ENCODE measurements at regions not wholly inside any gene's neighbourhood (a gene's known extent, or its start where the extent isn't known, plus 50 kb on each side); places are given as distances from the start of the nearest gene placed in this dataset.
"Not testable (repeated sequence)": the region's sequence is repeated elsewhere in the genome, so short reads cannot be mapped to it uniquely, and the experiment has no call there.

- Histone ChIP-seq H3K9me3 (ENCODE audit: control insufficient read depth, insufficient read depth, low read length) (no peaks in the 10 kb centered on the region), H3K36me3 (ENCODE audit: insufficient read depth, low read length) (no peaks in the 10 kb centered on the region), H3K4me1 (ENCODE audit: insufficient read depth, low read length) (no peaks in the 10 kb centered on the region), H3K9ac (ENCODE audit: low read depth, low read length) (no peak overlapping the region)
Observed at GRCh38 chr6:166852451-166852975, 103.8 kb downstream of the RNASET2 start.

DNA sequence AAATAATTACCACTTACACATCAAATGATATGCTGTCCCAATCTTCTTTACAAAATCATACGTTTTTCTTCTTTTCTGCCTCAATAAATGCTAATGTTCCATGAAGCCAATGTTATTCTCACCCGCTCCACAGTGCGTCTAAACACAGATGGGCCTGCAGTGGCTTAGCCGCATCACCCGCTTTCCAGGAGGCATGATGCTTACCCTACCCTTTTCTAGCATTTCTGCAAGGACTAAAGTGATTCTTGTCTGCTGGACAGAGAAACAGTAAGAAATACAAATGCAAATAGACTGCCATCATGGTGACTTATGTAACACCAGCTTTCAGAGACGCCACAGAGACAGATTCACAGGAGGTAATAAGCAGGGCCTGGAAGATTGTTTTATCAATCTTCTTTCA is 104.4 kb downstream of the RNASET2 start:
- H3K9me3 ChIP-seq (ENCODE audit: control insufficient read depth, insufficient read depth, low read length), result no peaks in the 10 kb centered on the region
- H3K9ac ChIP-seq (ENCODE audit: low read depth, low read length), result no peak overlapping the region
- no peaks in the 10 kb centered on the region for H3K36me3 ChIP-seq (ENCODE audit: insufficient read depth, low read length)
- no peaks in the 10 kb centered on the region for H3K4me1 ChIP-seq (ENCODE audit: insufficient read depth, low read length)

- no peaks in the 10 kb centered on the region for H3K9me3 ChIP-seq (ENCODE audit: control insufficient read depth, insufficient read depth, low read length)
- no peaks in the 10 kb centered on the region for H3K36me3 ChIP-seq (ENCODE audit: insufficient read depth, low read length)
- no peak overlapping the region for H3K9ac ChIP-seq (ENCODE audit: low read depth, low read length)
- H3K4me1 ChIP-seq (ENCODE audit: insufficient read depth, low read length), result no peaks in the 10 kb centered on the region
Observed at GRCh38 chr6:166851426-166851825, 104.9 kb downstream of the RNASET2 start.

DNA sequence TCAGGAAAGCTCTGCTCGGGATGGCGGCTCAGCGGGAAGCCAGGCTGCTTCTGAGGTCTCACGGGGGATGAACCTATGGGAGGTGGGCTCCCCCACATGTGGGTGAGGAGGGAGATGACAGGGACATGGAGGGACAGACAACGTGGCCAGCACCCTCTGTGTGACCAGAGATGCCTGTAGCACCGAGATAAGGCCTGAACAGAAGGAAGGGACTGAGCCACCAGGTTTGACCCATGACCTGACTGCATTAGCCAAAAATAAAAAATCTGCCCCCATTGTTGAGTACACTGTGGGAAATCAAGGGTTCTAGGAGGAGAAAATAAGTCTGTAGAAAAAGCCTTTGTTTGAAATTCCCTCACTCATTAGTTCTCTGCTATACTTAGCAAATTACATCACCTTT is 105.7 kb downstream of the RNASET2 start:
- H3K9me3 ChIP-seq (ENCODE audit: control insufficient read depth, insufficient read depth, low read length), result no peaks in the 10 kb centered on the region
- H3K4me1 ChIP-seq (ENCODE audit: insufficient read depth, low read length), result no peaks in the 10 kb centered on the region
- H3K9ac ChIP-seq (ENCODE audit: low read depth, low read length), result no peak overlapping the region
- no peaks in the 10 kb centered on the region for H3K36me3 ChIP-seq (ENCODE audit: insufficient read depth, low read length)

- Histone ChIP-seq H3K9ac (ENCODE audit: low read depth, low read length) (no peak overlapping the region), H3K4me1 (ENCODE audit: insufficient read depth, low read length) (no peaks in the 10 kb centered on the region), H3K36me3 (ENCODE audit: insufficient read depth, low read length) (no peaks in the 10 kb centered on the region), H3K9me3 (ENCODE audit: control insufficient read depth, insufficient read depth, low read length) (no peaks in the 10 kb centered on the region)
Observed at GRCh38 chr6:166849749-166850183, 106.6 kb downstream of the RNASET2 start.

- H3K9me3 ChIP-seq (ENCODE audit: control insufficient read depth, insufficient read depth, low read length), result no peaks in the 10 kb centered on the region
- no peaks in the 10 kb centered on the region for H3K36me3 ChIP-seq (ENCODE audit: insufficient read depth, low read length)
- no peaks in the 10 kb centered on the region for H3K4me1 ChIP-seq (ENCODE audit: insufficient read depth, low read length)
- H3K9ac ChIP-seq (ENCODE audit: low read depth, low read length), result no peak overlapping the region
Observed at GRCh38 chr6:166848979-166849748, 107.2 kb downstream of the RNASET2 start.

GRCh38 chr6:166846446-166847142 is 109.8 kb downstream of the RNASET2 start:
- not testable (repeated sequence) for H3K4me1 ChIP-seq (ENCODE audit: insufficient read depth, low read length); H3K9ac ChIP-seq (ENCODE audit: low read depth, low read length); H3K36me3 ChIP-seq (ENCODE audit: insufficient read depth, low read length); H3K9me3 ChIP-seq (ENCODE audit: control insufficient read depth, insufficient read depth, low read length)

- H3K9ac ChIP-seq (ENCODE audit: low read depth, low read length), result no peak overlapping the region
- no peaks in the 10 kb centered on the region for H3K4me1 ChIP-seq (ENCODE audit: insufficient read depth, low read length)
- no peaks in the 10 kb centered on the region for H3K9me3 ChIP-seq (ENCODE audit: control insufficient read depth, insufficient read depth, low read length)
- H3K36me3 ChIP-seq (ENCODE audit: insufficient read depth, low read length), result no peaks in the 10 kb centered on the region
Observed at GRCh38 chr6:166842607-166843006, 113.7 kb downstream of the RNASET2 start.

DNA sequence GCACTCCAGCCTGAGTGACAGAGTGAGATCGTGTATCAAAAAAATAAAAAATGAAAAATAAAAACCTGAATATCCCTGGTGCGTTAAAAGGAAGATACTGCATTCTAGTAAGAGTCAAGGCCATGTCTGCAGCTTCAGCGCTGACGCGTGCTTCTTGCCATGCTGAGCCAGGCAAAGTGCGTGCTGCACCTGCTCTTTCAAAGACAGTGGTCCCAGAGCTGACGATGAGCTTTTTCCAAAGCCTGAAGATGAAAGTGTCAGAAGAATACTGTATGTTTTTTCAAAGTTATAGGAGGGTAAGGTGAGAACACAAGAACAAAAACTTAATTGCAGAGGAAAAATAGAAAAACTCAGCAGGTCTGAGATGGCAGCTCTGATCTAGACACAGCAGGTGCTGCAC is 115.1 kb downstream of the RNASET2 start:
- Histone ChIP-seq H3K36me3 (ENCODE audit: insufficient read depth, low read length) (no peaks in the 10 kb centered on the region), H3K9me3 (ENCODE audit: control insufficient read depth, insufficient read depth, low read length) (no peaks in the 10 kb centered on the region), H3K9ac (ENCODE audit: low read depth, low read length) (no peak overlapping the region), H3K4me1 (ENCODE audit: insufficient read depth, low read length) (no peaks in the 10 kb centered on the region)

- no peaks in the 10 kb centered on the region for H3K36me3 ChIP-seq (ENCODE audit: insufficient read depth, low read length)
- no peak overlapping the region for H3K9ac ChIP-seq (ENCODE audit: low read depth, low read length)
- no peaks in the 10 kb centered on the region for H3K9me3 ChIP-seq (ENCODE audit: control insufficient read depth, insufficient read depth, low read length)
- no peaks in the 10 kb centered on the region for H3K4me1 ChIP-seq (ENCODE audit: insufficient read depth, low read length)
Observed at GRCh38 chr6:166839569-166839968, 116.8 kb downstream of the RNASET2 start.

DNA sequence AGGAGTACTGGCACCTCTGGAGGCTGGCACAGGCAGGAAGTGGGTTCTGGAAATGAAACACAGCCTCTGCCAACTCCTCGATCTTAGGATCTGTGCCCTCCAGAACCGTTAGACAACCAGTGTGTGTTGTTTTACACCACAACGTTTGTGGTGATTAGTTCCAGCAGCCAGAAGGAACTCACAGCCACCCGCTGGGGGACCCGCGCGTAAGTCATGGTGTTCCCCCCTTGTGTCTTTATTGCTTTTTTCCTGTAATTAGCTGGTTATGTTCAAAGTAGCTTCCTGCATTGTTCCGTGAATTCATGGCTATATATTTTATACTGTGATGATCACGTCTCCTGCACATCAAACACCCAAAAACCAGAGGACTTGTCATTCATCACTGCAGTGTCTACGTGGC is 117.4 kb downstream of the RNASET2 start:
- Histone ChIP-seq H3K9me3 (ENCODE audit: control insufficient read depth, insufficient read depth, low read length) (no peaks in the 10 kb centered on the region), H3K4me1 (ENCODE audit: insufficient read depth, low read length) (no peaks in the 10 kb centered on the region), H3K36me3 (ENCODE audit: insufficient read depth, low read length) (no peaks in the 10 kb centered on the region), H3K9ac (ENCODE audit: low read depth, low read length) (no peak overlapping the region)

GRCh38 chr6:166836785-166837718 is 119.3 kb downstream of the RNASET2 start:
- Histone ChIP-seq H3K36me3 (ENCODE audit: insufficient read depth, low read length) (no peaks in the 10 kb centered on the region), H3K4me1 (ENCODE audit: insufficient read depth, low read length) (no peaks in the 10 kb centered on the region), H3K9me3 (ENCODE audit: control insufficient read depth, insufficient read depth, low read length) (no peaks in the 10 kb centered on the region), H3K9ac (ENCODE audit: low read depth, low read length) (no peak overlapping the region)

- Histone ChIP-seq H3K36me3 (ENCODE audit: insufficient read depth, low read length) (no peaks in the 10 kb centered on the region), H3K4me1 (ENCODE audit: insufficient read depth, low read length) (no peaks in the 10 kb centered on the region), H3K9ac (ENCODE audit: low read depth, low read length) (no peak overlapping the region), H3K9me3 (ENCODE audit: control insufficient read depth, insufficient read depth, low read length) (no peaks in the 10 kb centered on the region)
Observed at GRCh38 chr6:166834049-166834448, 122.3 kb downstream of the RNASET2 start.

- Histone ChIP-seq H3K4me1 (ENCODE audit: insufficient read depth, low read length) (no peaks in the 10 kb centered on the region), H3K9me3 (ENCODE audit: control insufficient read depth, insufficient read depth, low read length) (no peaks in the 10 kb centered on the region), H3K9ac (ENCODE audit: low read depth, low read length) (no peak overlapping the region), H3K36me3 (ENCODE audit: insufficient read depth, low read length) (no peaks in the 10 kb centered on the region)
Observed at GRCh38 chr6:166830891-166831363, 125.4 kb downstream of the RNASET2 start.
